H1 (cell line): ENCODE measurements at regions not wholly inside any gene's neighbourhood (a gene's known extent, or its start where the extent isn't known, plus 50 kb on each side); places are given as distances from the start of the nearest gene placed in this dataset.

Source experiments
- ASH2L ChIP-seq: fragments of 200-600, 300-600 bp; sonication (generic); IDR thresholded peaks from one replicate; pipeline ENCODE4 v1.7.1; 2017; ENCODE audit warnings: low read length
- BCL11A ChIP-seq, 2 experiments: IDR thresholded peaks; one replicate each; pipeline ENCODE4 v1.6.1; 2011; ENCODE audit warnings: low read depth in 2 of 2, low read length in 2 of 2, mild to moderate bottlenecking in 2 of 2
- CBX5 ChIP-seq: fragments of 300-800, 300-1000 bp; sonication (generic); IDR thresholded peaks from 2 replicates; pipeline ENCODE4 v1.7.1; 2016; ENCODE audit warnings: antibody characterized with exemption, low read length, low read depth
- CEBPB ChIP-seq: IDR thresholded peaks from 2 replicates; pipeline ENCODE4 v1.6.1; 2012; ENCODE audit warnings: low read depth, low read length

GRCh38 chr10:62937674-62938073 is 121.5 kb upstream of the EGR2 start (continued):
- TF ChIP-seq CBX5 (no peak), BCL11A (IDR thresholded peaks at IDR 0.05; ENCODE audit: low read depth in 2 of 2, low read length in 2 of 2) (no peak), CEBPB (no peak), ASH2L (no peak)
